ENCODE measurements at regions not wholly inside any gene's neighbourhood (a gene's known extent, or its start where the extent isn't known, plus 50 kb on each side); places are given as distances from the start of the nearest gene placed in this dataset.

GRCh38 chr15:77695548-77695947, 62.8 kb upstream of the LINGO1 start:
- TF ChIP-seq CTCF (IDR thresholded peaks at IDR 0.05), result no peak
- DNase-seq (ENCODE audit: low spot score), result no peak
- no peak for ATAC-seq (ENCODE audit: low FRiP score)

- DNase-seq (ENCODE audit: low spot score) (no peak), ATAC-seq (ENCODE audit: low FRiP score) (no peak)
- no peak for TF ChIP-seq CTCF (IDR thresholded peaks at IDR 0.05)
These were observed 60.9 kb upstream of the LINGO1 start for GRCh38 chr15:77693576-77693975.

- ATAC-seq (ENCODE audit: low FRiP score), result no peak
- DNase-seq (ENCODE audit: low spot score), result no peak
- TF ChIP-seq CTCF (IDR thresholded peaks at IDR 0.05), result no peak
These were observed 59.9 kb upstream of the LINGO1 start for GRCh38 chr15:77692614-77693013.

GRCh38 chr15:77691607-77692006, 58.9 kb upstream of the LINGO1 start:
- TF ChIP-seq CTCF (IDR thresholded peaks at IDR 0.05), result no peak
- DNase-seq (ENCODE audit: low spot score) (no peak), ATAC-seq (ENCODE audit: low FRiP score) (no peak)

- no peak for TF ChIP-seq CTCF (IDR thresholded peaks at IDR 0.05)
- DNase-seq (ENCODE audit: low spot score), result no peak
- ATAC-seq (ENCODE audit: low FRiP score), result no peak
These were observed 57.1 kb upstream of the LINGO1 start for GRCh38 chr15:77689821-77690220.

GRCh38 chr15:77688693-77689092, 56.0 kb upstream of the LINGO1 start:
- no peak for TF ChIP-seq CTCF (IDR thresholded peaks at IDR 0.05)
- no peak for ATAC-seq (ENCODE audit: low FRiP score)
- DNase-seq (ENCODE audit: low spot score), result no peak

GRCh38 chr15:77688266-77688665, 55.6 kb upstream of the LINGO1 start:
- DNase-seq (ENCODE audit: low spot score) (no peak), ATAC-seq (ENCODE audit: low FRiP score) (no peak)
- no peak for TF ChIP-seq CTCF (IDR thresholded peaks at IDR 0.05)
